NCI-H1092 (cell line): ENCODE measurements at regions not wholly inside any gene's neighbourhood (a gene's known extent, or its start where the extent isn't known, plus 50 kb on each side); places are given as distances from the start of the nearest gene placed in this dataset.
"Not testable (repeated sequence)": the region's sequence is repeated elsewhere in the genome, so short reads cannot be mapped to it uniquely, and the experiment has no call there.

Source experiments
- DNase-seq: peaks from one replicate; lab custom pipeline; 2025; lab: John Stamatoyannopoulos, UW

GRCh38 chr10:45250694-45251075 lies 64.7 kb downstream of the OR13A1 start:
- not testable (repeated sequence) for DNase-seq
